Skin epidermis (tissue), 12 donors: ENCODE measurements at regions not wholly inside any gene's neighbourhood (a gene's known extent, or its start where the extent isn't known, plus 50 kb on each side); places are given as distances from the start of the nearest gene placed in this dataset.

Experiments used
- H3K27ac ChIP-seq, 21 experiments: fragments of 200-600 bp; sonication (generic) in 11 of 21; one replicate each; pipeline ENCODE4 v1.5.0; 2020; ENCODE audit warnings: mild to moderate bottlenecking in 3 of 21, inconsistent platforms in 2 of 21, moderate library complexity in 2 of 21
- H3K4me3 ChIP-seq, 7 experiments: fragments of 200-600 bp; sonication (generic) in 2 of 7; one replicate each; pipeline ENCODE4 v1.5.0; 2020; ENCODE audit warnings: inconsistent platforms in 2 of 7, mild to moderate bottlenecking in 2 of 7, moderate library complexity in 1 of 7

- no peak overlapping the region for H3K4me3 ChIP-seq
- H3K27ac ChIP-seq: no peak overlapping the region
Observed at GRCh38 chr3:113094337-113095221, 103.8 kb downstream of the GTPBP8 start.

GRCh38 chr3:113096188-113096892 is 105.6 kb downstream of the GTPBP8 start:
- Histone ChIP-seq H3K4me3 (no peak overlapping the region), H3K27ac (no peak overlapping the region)

- Histone ChIP-seq H3K27ac (peak overlapping the region in 6 of 21 experiments; percentile 3 to 78 (median 41)), H3K4me3 (no peak overlapping the region)
Observed at GRCh38 chr3:113097960-113098447, 107.2 kb downstream of the GTPBP8 start.

DNA sequence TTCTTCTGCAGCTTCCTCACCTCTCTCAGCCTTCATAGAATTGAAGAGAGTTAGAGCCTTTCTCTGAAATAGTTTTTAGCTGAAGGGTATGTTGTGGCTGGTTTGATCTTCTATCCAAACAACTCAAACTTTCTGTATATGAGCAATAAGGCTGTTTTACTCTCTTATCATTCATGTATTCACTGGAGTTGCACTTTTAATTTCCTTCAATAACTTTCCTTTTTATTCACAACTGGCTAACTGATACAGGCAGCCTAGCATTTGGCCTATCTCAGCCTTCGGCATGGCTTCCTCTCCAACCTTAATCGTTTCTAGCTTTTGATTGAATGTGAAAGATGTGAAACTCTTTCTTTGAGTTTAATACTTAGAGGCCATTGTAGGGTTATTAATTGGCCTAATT is 109.3 kb downstream of the GTPBP8 start:
- Histone ChIP-seq H3K27ac (no peak overlapping the region), H3K4me3 (no peak overlapping the region)

- H3K4me3 ChIP-seq: no peak overlapping the region
- no peak overlapping the region for H3K27ac ChIP-seq
Observed at GRCh38 chr3:113103588-113103987, 107.8 kb upstream of the BOC start.

DNA sequence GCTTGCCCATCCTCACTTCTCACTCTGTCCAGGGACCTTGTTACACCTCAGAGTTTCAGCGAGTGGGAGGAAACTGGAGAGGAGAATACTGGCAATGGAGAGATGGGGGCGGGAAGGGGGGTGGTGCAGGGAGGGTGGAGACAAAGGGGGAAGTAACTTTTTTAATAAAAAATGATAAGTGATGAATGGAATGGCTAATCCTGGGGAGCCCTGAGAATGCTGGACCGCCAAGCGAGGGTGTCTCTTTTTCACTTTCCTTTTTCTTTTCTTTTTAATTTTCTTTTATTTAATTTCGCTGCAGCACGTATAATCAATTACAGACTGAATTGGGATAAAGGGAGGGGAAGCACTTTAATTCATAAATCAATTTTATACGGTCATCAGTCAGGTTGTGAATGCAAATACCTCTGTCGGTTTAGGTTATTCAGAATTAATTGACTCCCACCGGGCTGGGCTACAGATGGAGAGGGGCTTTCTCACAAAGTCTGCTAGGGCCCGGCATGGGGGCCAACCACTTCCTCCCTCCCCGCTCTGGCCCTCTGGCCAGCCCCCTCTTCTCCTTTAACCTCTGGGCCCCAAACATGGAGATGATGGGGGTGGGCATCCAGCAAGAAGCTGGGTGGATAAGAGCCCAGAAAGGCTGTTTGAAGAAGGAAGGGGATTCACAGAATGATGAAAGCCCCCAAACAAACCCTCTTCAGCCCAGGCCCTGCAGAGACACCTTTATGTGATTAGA is 106.8 kb upstream of the BOC start:
- no peak overlapping the region for H3K4me3 ChIP-seq
- H3K27ac ChIP-seq: peak overlapping the region in 1 of 21 experiments; percentile 9

DNA sequence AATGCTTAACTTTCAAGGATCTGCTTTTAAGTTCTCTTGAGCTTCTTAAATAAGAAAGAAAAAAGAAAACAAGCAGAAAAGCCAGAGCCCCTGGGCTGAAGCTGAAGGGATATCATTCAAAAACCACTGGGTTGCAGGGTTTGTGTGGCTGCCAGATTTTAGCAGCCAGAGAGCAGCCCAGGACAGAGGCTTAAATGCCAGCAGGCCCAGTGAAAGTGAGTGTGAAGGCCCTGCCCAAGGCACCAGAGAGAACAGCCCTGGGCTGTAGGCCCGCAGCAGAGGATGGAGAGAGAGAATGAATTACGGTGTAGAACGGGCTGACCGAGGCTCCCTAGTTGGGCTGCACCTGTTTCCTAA is 106.3 kb upstream of the BOC start:
- Histone ChIP-seq H3K4me3 (no peak overlapping the region), H3K27ac (peak overlapping the region in 1 of 21 experiments; percentile 9)

DNA sequence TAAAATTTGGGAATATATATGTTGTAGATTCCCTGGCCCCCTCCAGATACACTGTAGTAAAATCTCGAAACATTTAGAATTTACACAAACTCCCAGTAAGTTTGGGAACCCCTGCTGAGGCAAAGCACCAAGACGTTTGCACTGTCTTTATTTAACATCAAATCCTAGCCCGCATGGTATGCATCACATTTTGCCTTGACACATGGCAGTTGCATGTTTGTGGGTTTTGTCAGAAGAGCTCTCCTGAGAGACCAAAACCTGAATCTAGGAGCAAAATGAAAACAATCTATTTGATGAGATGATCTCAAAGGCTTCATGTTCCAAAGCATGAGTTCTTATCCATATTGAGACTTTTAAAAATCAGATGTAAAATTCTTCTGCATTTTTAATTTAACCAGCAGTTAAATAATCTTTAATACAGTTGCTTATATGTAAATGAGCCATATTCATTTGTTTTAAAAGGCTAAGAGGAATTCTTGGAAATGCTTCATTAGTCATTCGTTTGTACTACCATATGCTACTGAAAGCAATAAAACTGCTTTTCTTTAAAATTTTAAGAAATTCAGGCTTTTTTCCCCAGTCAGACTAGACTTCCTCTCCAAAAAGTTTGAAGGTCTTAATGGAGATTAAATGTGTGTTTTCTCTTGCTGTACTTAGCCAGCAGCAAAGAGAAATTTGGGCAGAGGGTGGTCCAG is 105.2 kb upstream of the BOC start:
- no peak overlapping the region for H3K27ac ChIP-seq
- no peak overlapping the region for H3K4me3 ChIP-seq

GRCh38 chr3:113110267-113110666 is 101.1 kb upstream of the BOC start:
- Histone ChIP-seq H3K4me3 (no peak overlapping the region), H3K27ac (no peak overlapping the region)

DNA sequence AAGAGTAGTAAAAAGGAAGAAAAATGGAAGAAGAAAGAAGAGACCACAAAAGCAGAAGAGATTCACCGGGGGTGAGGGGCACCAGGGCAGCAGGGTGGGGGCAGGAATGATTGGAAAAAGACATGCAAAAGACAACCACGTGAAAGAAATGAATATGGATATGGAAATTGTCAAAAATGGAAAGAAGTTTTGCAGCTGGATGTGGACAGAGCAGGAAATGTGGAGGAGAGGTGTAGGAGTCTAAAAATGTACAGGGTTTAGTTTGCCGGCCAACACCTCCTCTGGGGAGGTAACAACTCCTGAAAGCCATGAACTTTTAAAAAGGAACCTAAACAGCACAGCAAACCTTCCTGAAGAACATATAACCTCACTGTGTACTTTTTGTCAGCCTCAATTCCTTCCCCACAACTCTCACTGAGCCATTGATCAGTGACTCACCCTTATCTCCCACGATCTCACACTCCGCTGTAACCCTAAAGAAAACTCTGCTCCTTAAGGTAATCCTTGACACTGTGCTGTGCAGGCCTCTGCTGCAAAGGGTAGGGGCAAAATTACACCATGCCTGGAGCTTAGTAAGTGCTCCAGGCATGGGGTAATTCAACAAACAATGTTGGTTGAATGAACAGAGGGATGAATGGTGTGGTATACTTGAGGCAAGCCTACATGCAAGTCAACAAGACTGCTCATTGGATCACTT is 100.2 kb upstream of the BOC start:
- Histone ChIP-seq H3K4me3 (no peak overlapping the region), H3K27ac (no peak overlapping the region)

GRCh38 chr3:113113361-113113760 is 98.0 kb upstream of the BOC start:
- H3K4me3 ChIP-seq: no peak overlapping the region
- no peak overlapping the region for H3K27ac ChIP-seq

DNA sequence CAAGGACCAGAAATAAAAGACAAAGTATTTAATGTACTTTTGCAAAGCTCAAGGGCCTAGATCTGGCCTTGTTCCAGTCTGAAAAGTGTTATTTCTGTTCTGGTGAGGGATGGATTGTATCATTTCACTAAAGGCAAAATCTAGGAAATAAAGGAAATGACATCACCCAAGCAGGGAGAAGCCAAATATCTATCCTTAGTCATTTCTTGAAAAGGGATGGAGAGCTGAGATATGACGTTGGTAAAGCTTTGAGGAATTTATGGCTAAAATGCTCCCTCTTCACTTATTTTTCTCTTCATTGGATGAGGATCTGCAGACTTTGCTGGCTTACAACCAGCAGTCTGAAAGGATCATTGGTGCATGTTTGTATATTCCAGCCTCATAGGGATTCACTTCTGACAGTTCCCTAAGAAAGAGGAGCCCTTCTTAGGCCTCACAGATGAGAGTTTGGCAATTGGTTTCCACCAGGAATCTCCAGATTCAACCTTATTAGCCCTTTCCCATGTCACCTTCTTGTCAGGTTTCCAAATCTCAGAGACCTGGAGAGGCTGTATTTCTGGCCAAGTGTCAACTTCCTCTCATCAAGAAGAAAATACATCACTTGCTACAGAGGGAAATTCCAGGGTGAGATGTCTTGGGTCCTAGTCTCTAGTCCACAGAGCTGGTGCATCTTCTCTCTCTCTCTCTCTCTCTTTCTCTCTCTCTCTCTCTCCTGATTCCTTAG is 93.7 kb upstream of the BOC start:
- H3K4me3 ChIP-seq: no peak overlapping the region
- peak overlapping the region in 2 of 21 experiments; percentile 14 to 24 for H3K27ac ChIP-seq

DNA sequence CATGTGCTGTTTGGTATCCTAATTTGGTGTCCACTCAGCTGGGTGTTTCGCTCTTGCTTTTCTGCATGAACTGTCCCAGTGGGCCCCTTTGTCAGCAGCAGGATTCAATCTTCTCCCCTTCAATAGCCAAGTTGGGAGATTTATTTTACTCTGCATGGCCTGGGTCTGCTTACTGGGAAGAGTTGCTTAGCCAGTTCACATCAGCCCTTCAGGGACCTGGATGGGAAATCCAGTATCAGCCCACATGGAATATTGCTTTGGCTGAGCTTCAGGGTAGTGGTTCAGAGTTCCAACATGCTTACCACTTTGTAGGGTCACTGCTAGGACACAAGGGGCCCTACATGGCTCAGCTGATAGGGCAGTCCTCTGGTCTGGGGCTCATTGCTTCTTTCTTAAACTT is 93.0 kb upstream of the BOC start:
- peak overlapping the region in 1 of 21 experiments; percentile 24 for H3K27ac ChIP-seq
- H3K4me3 ChIP-seq: no peak overlapping the region

DNA sequence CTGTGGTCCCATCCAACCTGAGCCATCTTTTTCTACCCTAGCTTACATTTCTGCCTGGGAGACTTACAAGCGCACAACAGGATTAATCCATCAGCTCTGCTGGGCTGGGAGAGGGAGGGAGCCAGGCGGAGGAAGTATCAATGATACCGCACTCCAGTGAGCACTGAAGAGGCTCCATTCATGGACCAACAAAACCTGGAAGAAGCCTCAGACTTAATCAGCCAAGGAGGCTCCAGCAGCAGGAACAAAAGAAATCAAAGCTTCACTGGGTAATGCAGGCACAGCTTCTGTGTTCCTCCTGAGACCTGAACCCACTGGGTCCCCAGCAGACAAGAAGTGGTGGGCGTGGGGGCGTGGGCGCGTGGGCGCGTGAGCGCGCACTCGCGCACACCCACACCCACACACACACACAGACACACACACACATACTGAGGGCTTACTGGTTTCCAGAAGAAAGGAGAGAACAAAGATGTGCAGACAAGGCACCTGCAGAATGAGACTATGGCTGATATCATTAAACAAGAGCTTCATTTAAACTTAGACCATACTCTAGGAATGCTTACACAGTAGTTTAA is 87.0 kb upstream of the BOC start:
- Histone ChIP-seq H3K4me3 (no peak overlapping the region), H3K27ac (no peak overlapping the region)

DNA sequence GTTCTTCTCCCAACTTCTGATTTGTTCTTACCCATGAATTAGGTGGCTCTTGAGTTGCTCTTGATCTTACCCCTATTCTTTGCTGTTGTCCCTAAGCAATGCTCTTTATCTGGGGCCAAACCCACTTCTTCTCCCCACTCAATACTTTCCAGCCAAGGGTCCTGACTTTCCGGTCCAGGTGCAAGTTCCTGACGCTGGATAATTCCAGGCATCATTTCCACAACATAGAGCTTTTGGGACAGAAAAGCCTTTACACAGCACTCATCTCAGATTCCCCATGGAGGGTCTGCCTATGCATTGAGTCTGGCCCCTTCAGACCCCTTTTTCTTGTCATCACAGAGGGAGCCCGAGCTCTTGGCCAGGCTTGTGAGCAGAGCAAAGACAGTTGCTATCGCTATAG is 85.4 kb upstream of the BOC start:
- H3K27ac ChIP-seq: no peak overlapping the region
- H3K4me3 ChIP-seq: no peak overlapping the region

DNA sequence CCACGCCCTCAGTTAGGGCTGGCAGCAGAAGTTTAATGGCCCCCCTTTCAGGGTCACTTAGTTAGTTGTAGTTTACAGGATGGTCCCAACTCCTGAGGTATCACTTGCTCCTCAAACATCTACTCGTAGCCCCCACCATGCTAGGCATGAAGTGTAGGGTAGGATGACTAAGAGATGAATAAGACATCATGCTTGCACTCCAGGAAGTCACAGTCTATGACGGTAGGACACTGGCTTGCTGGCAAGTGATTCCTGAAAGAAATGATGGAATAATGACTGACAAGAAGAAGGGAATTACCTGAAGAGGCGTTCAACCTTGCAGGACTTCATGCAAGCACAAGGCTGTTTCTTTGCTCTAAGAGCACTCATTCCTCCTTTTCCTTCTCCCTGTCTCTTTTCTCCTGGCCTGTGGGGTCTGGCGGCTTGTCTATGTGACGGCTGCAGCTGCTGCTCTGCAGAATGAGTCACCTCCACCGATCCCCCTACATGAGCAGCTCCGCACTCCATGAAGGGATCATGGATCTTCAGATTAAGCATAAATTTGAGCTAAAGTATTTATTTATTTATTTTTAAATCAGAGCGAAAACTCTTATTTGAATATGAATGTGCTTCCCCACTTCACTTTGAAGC is 82.9 kb upstream of the BOC start:
- Histone ChIP-seq H3K27ac (no peak overlapping the region), H3K4me3 (no peak overlapping the region)

DNA sequence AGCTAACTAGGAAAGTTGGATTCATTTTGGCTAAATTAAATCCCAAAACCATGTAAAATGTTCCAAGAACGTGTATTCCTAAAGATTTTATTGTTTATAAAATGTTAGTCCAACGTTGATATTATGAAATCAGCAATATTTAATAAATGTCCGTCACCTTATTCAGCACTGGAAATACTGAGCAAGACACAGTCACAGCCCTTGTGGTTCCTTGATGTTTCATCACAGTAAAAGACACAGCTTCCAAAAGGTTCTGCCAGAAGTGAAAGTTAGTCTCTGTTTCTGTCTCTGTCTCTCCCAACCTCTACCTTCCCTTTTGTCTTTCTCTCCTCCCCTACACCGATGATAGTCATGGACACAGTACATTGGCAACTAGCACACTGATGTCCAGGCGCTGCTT is 82.2 kb upstream of the BOC start:
- no peak overlapping the region for H3K4me3 ChIP-seq
- no peak overlapping the region for H3K27ac ChIP-seq

GRCh38 chr3:113132571-113132996 is 78.8 kb upstream of the BOC start:
- peak overlapping the region in 2 of 21 experiments; percentile 9 to 55 for H3K27ac ChIP-seq

More at GRCh38 chr3:113132571-113132996, 78.8 kb upstream of the BOC start:
- H3K4me3 ChIP-seq: no peak overlapping the region
